Fibroblast of lung (primary cell): ENCODE measurements at regions not wholly inside any gene's neighbourhood (a gene's known extent, or its start where the extent isn't known, plus 50 kb on each side); places are given as distances from the start of the nearest gene placed in this dataset.

ENCODE experiments used
- EZH2 ChIP-seq: IDR thresholded peaks from 2 replicates; pipeline ENCODE4 v1.5.1; 2012; ENCODE audit warnings: low read length, control low read depth, mild to moderate bottlenecking; ENCODE audit errors: missing control alignments
- TF ChIP-seq, protein P1 (sequence below), 2 donors: IDR thresholded peaks in 1 of 2; conservative IDR thresholded peaks in 1 of 2; 1 replicate in 1 of 2; 2 replicates in 1 of 2; pipeline ENCODE4 v1.5.1; 2011 to 2012; ENCODE audit warnings: low read length in 2 of 2, control low read depth in 1 of 2, inconsistent platforms in 1 of 2, low read depth in 1 of 2, mild to moderate bottlenecking in 1 of 2

DNA sequence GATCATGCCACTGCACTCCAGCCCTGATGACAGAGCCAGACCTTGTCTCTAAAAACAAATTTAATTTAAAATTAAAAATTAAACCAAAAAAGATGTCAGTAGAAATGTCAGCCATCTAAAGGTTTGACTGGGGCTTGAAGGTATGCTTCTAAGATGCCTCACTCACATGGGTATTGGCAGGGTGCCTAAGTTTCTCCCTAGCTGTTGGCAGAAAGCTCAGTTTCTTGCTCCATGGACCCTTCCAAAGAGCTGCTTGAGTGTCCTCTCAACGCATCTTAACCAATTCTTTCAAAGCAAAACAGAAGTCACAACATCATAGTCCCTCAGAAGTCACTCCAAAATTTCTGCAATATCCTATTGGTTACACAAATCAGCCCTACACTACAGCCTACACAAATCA is 231.0 kb upstream of the ADGRL2 start:
- TF ChIP-seq, protein P1, sequence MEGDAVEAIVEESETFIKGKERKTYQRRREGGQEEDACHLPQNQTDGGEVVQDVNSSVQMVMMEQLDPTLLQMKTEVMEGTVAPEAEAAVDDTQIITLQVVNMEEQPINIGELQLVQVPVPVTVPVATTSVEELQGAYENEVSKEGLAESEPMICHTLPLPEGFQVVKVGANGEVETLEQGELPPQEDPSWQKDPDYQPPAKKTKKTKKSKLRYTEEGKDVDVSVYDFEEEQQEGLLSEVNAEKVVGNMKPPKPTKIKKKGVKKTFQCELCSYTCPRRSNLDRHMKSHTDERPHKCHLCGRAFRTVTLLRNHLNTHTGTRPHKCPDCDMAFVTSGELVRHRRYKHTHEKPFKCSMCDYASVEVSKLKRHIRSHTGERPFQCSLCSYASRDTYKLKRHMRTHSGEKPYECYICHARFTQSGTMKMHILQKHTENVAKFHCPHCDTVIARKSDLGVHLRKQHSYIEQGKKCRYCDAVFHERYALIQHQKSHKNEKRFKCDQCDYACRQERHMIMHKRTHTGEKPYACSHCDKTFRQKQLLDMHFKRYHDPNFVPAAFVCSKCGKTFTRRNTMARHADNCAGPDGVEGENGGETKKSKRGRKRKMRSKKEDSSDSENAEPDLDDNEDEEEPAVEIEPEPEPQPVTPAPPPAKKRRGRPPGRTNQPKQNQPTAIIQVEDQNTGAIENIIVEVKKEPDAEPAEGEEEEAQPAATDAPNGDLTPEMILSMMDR (conservative IDR thresholded peaks at IDR 0.05 in 1 of 2, IDR thresholded peaks at IDR 0.05 in 1 of 2; ENCODE audit: low read depth in 1 of 2, low read length in 2 of 2) = no peak
- TF ChIP-seq EZH2 = no peak
